NCI-H146 (cell line): ENCODE measurements at regions not wholly inside any gene's neighbourhood (a gene's known extent, or its start where the extent isn't known, plus 50 kb on each side); places are given as distances from the start of the nearest gene placed in this dataset.
"Not testable (repeated sequence)": the region's sequence is repeated elsewhere in the genome, so short reads cannot be mapped to it uniquely, and the experiment has no call there.

ENCODE experiments used
- DNase-seq: peaks from one replicate; lab custom pipeline; 2025; lab: John Stamatoyannopoulos, UW

GRCh38 chr6:6414931-6415330 is 94.5 kb upstream of the F13A1 start:
- DNase-seq, result no peak

- DNase-seq, result no peak
These were observed 97.0 kb upstream of the F13A1 start for GRCh38 chr6:6417475-6417874.

- DNase-seq, result no peak
These were observed 98.0 kb upstream of the F13A1 start for GRCh38 chr6:6418421-6418820.

GRCh38 chr6:6420107-6420506 is 99.6 kb upstream of the F13A1 start:
- no peak for DNase-seq

GRCh38 chr6:6434151-6434550 is 113.7 kb upstream of the F13A1 start:
- no peak for DNase-seq

- no peak for DNase-seq
These were observed 114.3 kb upstream of the F13A1 start for GRCh38 chr6:6434723-6435122.

GRCh38 chr6:6436366-6436765 is 115.9 kb upstream of the F13A1 start:
- DNase-seq, result no peak

- no peak for DNase-seq
These were observed 116.5 kb upstream of the F13A1 start for GRCh38 chr6:6436946-6437345.

GRCh38 chr6:6438286-6438685 is 117.8 kb upstream of the F13A1 start:
- no peak for DNase-seq

GRCh38 chr6:6439778-6440177 is 119.3 kb upstream of the F13A1 start:
- DNase-seq, result no peak

GRCh38 chr6:6452002-6452401 is 131.5 kb upstream of the F13A1 start:
- no peak for DNase-seq

GRCh38 chr6:6453186-6453585 is 132.7 kb upstream of the F13A1 start:
- no peak for DNase-seq

GRCh38 chr6:6455272-6455671 is 133.2 kb upstream of the LY86 start:
- DNase-seq, result no peak

GRCh38 chr6:6458172-6458571 is 130.3 kb upstream of the LY86 start:
- no peak for DNase-seq

- not testable (repeated sequence) for DNase-seq
These were observed 128.6 kb upstream of the LY86 start for GRCh38 chr6:6459963-6460362.

- DNase-seq, result no peak
These were observed 128.1 kb upstream of the LY86 start for GRCh38 chr6:6460416-6460815.

GRCh38 chr6:6461138-6461537 is 127.4 kb upstream of the LY86 start:
- DNase-seq, result no peak

- DNase-seq, result no peak
These were observed 121.4 kb upstream of the LY86 start for GRCh38 chr6:6466967-6467761.

- DNase-seq, result no peak
These were observed 119.4 kb upstream of the LY86 start for GRCh38 chr6:6469074-6469473.

GRCh38 chr6:6470123-6470522 is 118.4 kb upstream of the LY86 start:
- no peak for DNase-seq

GRCh38 chr6:6471276-6471675 is 117.2 kb upstream of the LY86 start:
- DNase-seq, result no peak

GRCh38 chr6:6474170-6474920 is 114.2 kb upstream of the LY86 start:
- DNase-seq, result peak; percentile 48

GRCh38 chr6:6479785-6480184 is 108.7 kb upstream of the LY86 start:
- no peak for DNase-seq

GRCh38 chr6:6482256-6482655 is 106.3 kb upstream of the LY86 start:
- DNase-seq, result no peak
